ENCODE measurements at regions not wholly inside any gene's neighbourhood (a gene's known extent, or its start where the extent isn't known, plus 50 kb on each side); places are given as distances from the start of the nearest gene placed in this dataset.

DNA sequence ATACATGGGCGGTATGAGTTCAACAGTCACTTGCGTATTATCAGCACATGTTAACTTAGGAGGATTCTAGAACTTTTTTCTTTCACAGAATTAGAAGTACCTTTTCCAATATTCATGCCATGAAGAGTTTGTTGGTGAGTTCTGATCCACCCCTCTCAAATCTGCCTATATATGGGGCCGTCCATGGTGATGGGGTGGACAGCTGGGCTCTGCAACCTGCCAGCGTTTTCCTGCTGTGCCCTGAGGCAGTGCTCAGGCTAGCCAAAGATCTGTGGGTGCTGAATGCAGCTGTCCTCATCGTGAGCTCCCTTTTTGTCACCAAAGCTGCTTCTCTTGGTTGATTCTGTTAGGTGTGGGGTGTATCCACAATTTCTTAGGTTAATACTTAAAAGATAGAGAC lies 88.7 kb downstream of the THBS2 start:
- TF ChIP-seq EZH2 (optimal IDR thresholded peaks at IDR 0.05; ENCODE audit: low read depth, low read length) = no peak
- no peak for TF ChIP-seq CTCF (IDR thresholded peaks at IDR 0.05; ENCODE audit: low read length)
- no peak for TF ChIP-seq EZH2phosphoT487 (IDR thresholded peaks at IDR 0.05; ENCODE audit: low read length)
